ENCODE measurements at regions not wholly inside any gene's neighbourhood (a gene's known extent, or its start where the extent isn't known, plus 50 kb on each side); places are given as distances from the start of the nearest gene placed in this dataset.

GRCh38 chr2:48001498-48001897, 95.2 kb upstream of the FBXO11 start:
- H3K9me2 ChIP-seq (replicated peaks; ENCODE audit: insufficient read depth): no peaks in the 10 kb centered on the region
- TF ChIP-seq EZH2phosphoT487 (IDR thresholded peaks at IDR 0.05; ENCODE audit: low read depth, severe bottlenecking, unreplicated experiment): no peak
- no peak for TF ChIP-seq CTCF (IDR thresholded peaks at IDR 0.05; ENCODE audit: poor library complexity)
- TF ChIP-seq EZH2 (IDR thresholded peaks at IDR 0.05; ENCODE audit: borderline replicate concordance): no peak
- no peaks in the 10 kb centered on the region for H3K36me3 ChIP-seq (replicated peaks; ENCODE audit: insufficient read depth, low read depth)
- H3K79me2 ChIP-seq: no peaks in the 10 kb centered on the region
- H3K27me3 ChIP-seq: no peaks in the 10 kb centered on the region
- no peaks in the 10 kb centered on the region for H3K4me1 ChIP-seq (ENCODE audit: insufficient read depth)
- no peak for DNase-seq (ENCODE audit: low spot score)
- no peak overlapping the region for H3K4me3 ChIP-seq
- H3K27ac ChIP-seq: no peak overlapping the region
- H3K4me2 ChIP-seq: no peak overlapping the region
- H4K20me1 ChIP-seq (ENCODE audit: insufficient read depth, poor library complexity, severe bottlenecking): no peaks in the 10 kb centered on the region
- H3K9me3 ChIP-seq (ENCODE audit: low read depth): no peaks in the 10 kb centered on the region
- no peak overlapping the region for H2AFZ ChIP-seq

- Histone ChIP-seq H3K4me2 (no peak overlapping the region), H2AFZ (no peak overlapping the region), H3K79me2 (no peaks in the 10 kb centered on the region), H3K4me1 (ENCODE audit: insufficient read depth) (no peaks in the 10 kb centered on the region), H3K9me3 (ENCODE audit: low read depth) (no peaks in the 10 kb centered on the region), H3K4me3 (no peak overlapping the region), H3K27me3 (no peaks in the 10 kb centered on the region), H3K36me3 (replicated peaks; ENCODE audit: insufficient read depth, low read depth) (no peaks in the 10 kb centered on the region), H4K20me1 (ENCODE audit: insufficient read depth, poor library complexity, severe bottlenecking) (no peaks in the 10 kb centered on the region), H3K9me2 (replicated peaks; ENCODE audit: insufficient read depth) (no peaks in the 10 kb centered on the region), H3K27ac (no peak overlapping the region)
- TF ChIP-seq EZH2phosphoT487 (IDR thresholded peaks at IDR 0.05; ENCODE audit: low read depth, severe bottlenecking, unreplicated experiment) (no peak), EZH2 (IDR thresholded peaks at IDR 0.05; ENCODE audit: borderline replicate concordance) (no peak), CTCF (IDR thresholded peaks at IDR 0.05; ENCODE audit: poor library complexity) (no peak)
- DNase-seq (ENCODE audit: low spot score): no peak
Observed at GRCh38 chr2:48006094-48006493, 99.8 kb upstream of the FBXO11 start.

GRCh38 chr2:48007699-48008268, 101.5 kb upstream of the FBXO11 start:
- Histone ChIP-seq H3K4me2 (no peak overlapping the region), H3K79me2 (no peaks in the 10 kb centered on the region), H3K27me3 (no peaks in the 10 kb centered on the region), H3K9me3 (ENCODE audit: low read depth) (no peaks in the 10 kb centered on the region), H4K20me1 (ENCODE audit: insufficient read depth, poor library complexity, severe bottlenecking) (no peaks in the 10 kb centered on the region), H3K4me1 (ENCODE audit: insufficient read depth) (no peaks in the 10 kb centered on the region), H3K9me2 (replicated peaks; ENCODE audit: insufficient read depth) (no peaks in the 10 kb centered on the region), H2AFZ (no peak overlapping the region), H3K4me3 (no peak overlapping the region), H3K36me3 (replicated peaks; ENCODE audit: insufficient read depth, low read depth) (no peaks in the 10 kb centered on the region), H3K27ac (no peak overlapping the region)
- 100% methylated on average over 2 of the region's 2 CpGs for WGBS (ENCODE audit: low lambda C conversion rate, missing lambda C conversion rate)
- DNase-seq (ENCODE audit: low spot score): no peak
- TF ChIP-seq EZH2phosphoT487 (IDR thresholded peaks at IDR 0.05; ENCODE audit: low read depth, severe bottlenecking, unreplicated experiment): no peak
- no peak for TF ChIP-seq CTCF (IDR thresholded peaks at IDR 0.05; ENCODE audit: poor library complexity)
- TF ChIP-seq EZH2 (IDR thresholded peaks at IDR 0.05; ENCODE audit: borderline replicate concordance): no peak

- Histone ChIP-seq H3K27me3 (no peaks in the 10 kb centered on the region), H2AFZ (no peak overlapping the region), H4K20me1 (ENCODE audit: insufficient read depth, poor library complexity, severe bottlenecking) (no peaks in the 10 kb centered on the region), H3K9me3 (ENCODE audit: low read depth) (no peaks in the 10 kb centered on the region), H3K4me2 (no peak overlapping the region), H3K27ac (no peak overlapping the region), H3K9me2 (replicated peaks; ENCODE audit: insufficient read depth) (no peaks in the 10 kb centered on the region), H3K4me3 (no peak overlapping the region), H3K36me3 (replicated peaks; ENCODE audit: insufficient read depth, low read depth) (no peaks in the 10 kb centered on the region), H3K4me1 (ENCODE audit: insufficient read depth) (no peaks in the 10 kb centered on the region), H3K79me2 (no peaks in the 10 kb centered on the region)
- 91% methylated on average over 2 of the region's 2 CpGs for WGBS (ENCODE audit: low lambda C conversion rate, missing lambda C conversion rate)
- no peak for DNase-seq (ENCODE audit: low spot score)
- TF ChIP-seq EZH2 (IDR thresholded peaks at IDR 0.05; ENCODE audit: borderline replicate concordance) (no peak), EZH2phosphoT487 (IDR thresholded peaks at IDR 0.05; ENCODE audit: low read depth, severe bottlenecking, unreplicated experiment) (no peak), CTCF (IDR thresholded peaks at IDR 0.05; ENCODE audit: poor library complexity) (no peak)
Observed at GRCh38 chr2:48009256-48009655, 103.0 kb upstream of the FBXO11 start.

All from hepatocyte (in vitro differentiated cells).